NCI-H2107 treated with DMSO at 0.1 percent for 48 hours (cell line): ENCODE measurements at regions not wholly inside any gene's neighbourhood (a gene's known extent, or its start where the extent isn't known, plus 50 kb on each side); places are given as distances from the start of the nearest gene placed in this dataset.
"Not testable (repeated sequence)": the region's sequence is repeated elsewhere in the genome, so short reads cannot be mapped to it uniquely, and the experiment has no call there.

Source experiments
- DNase-seq: peaks from one replicate; lab custom pipeline; 2025; ENCODE audit not compliant: unreplicated experiment; lab: John Stamatoyannopoulos, UW

DNA sequence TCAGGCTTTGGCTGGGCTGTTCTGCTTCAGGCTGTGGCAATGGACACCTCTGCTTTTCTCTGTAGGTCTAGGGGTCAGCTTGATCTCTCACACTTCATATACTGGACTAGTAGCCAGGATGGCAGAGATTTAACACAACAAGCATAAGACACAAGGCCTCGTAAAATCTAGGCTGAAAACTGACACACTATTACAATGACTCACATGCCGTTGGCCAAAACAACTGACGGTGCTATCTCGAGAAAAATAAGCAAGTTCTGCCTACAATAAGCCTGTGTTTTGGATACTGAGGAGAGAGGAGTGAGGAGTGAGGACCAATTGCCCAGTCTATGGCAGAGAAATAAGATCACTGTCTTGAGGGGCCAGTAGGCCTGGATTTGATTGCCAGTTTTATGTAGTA is 840.7 kb upstream of the ADAMTS5 start:
- no peak for DNase-seq

GRCh38 chr21:27806281-27806680 is 839.4 kb upstream of the ADAMTS5 start:
- no peak for DNase-seq

GRCh38 chr21:27805696-27806095 is 838.8 kb upstream of the ADAMTS5 start:
- DNase-seq, result no peak

DNA sequence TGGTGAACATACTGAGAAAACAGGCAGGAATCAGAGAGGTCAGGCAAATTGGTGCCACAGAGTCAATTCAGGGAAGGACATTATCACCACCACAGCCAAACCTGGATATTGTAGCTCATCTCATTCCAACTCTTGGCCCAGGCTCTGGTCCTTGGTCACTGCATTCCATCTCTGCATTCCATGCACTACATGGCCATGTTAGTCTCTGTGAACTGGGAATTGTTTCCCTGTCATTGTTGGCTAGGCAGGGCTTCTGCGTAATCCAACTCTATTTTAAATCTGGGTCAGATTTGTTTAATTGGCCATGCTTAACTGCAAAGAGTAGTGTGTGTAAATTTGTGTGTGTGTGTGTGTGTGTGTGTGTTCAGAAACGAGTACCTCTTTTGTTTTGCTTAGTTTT is 837.6 kb upstream of the ADAMTS5 start:
- no peak for DNase-seq

GRCh38 chr21:27803571-27803970 is 836.7 kb upstream of the ADAMTS5 start:
- DNase-seq, result no peak

- no peak for DNase-seq
Measured at GRCh38 chr21:27802816-27803475, 836.1 kb upstream of the ADAMTS5 start.

DNA sequence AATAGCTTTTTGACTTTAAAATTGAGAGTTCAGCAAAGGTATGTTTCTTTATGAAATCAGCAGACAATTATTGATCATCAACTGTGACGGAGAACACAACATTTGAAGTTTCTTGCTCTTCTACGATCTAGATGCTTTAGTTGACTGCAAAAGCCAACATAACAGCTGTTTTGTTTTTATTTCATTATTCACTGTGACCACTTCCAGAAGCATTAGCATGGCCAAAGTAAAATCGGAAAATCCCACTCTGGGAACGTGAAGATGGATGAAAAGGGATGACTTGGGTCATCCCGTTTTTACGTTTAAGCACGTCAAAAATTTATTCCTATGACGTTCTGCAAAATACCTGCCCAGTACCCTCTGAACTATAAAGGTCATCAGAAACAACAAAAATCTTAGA is 833.0 kb upstream of the ADAMTS5 start:
- no peak for DNase-seq

DNA sequence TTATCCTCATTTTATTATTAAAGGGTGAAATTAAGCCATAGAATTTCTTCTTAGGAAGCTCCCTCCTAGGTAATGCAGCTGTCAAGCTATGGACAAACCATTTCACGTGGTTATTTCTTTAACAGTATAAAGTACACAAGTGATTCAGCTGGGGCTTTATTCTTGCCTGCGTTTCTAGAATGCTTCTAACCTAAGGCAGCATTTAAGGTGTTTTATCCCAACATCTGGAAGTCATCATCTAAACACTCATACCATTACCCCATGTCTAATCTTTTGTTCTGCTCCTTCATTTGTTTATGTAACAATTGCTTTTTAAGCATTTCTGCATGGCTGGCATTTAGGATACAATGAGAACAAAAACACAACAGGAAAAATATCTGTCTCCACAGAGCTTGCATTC is 829.2 kb upstream of the ADAMTS5 start:
- DNase-seq, result no peak

- no peak for DNase-seq
Measured at GRCh38 chr21:27795418-27795817, 828.5 kb upstream of the ADAMTS5 start.

DNA sequence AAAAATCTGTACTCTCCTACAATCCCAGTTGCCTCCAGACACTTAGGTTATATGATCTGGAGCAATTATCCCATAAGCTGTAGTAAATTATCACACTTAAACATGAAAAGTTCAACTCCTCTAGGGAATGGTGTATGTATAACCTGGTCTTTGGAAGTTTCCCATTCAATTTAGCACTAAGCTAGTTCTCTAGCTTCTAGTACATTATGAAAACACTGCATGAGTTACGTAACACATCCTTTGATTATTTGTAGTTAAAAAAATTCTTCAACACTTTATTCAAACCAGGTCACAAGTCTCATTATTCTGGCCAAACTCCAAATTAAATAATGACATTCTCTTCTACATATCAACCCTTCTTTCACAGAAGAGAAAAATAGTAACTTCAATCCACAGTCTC is 827.0 kb upstream of the ADAMTS5 start:
- DNase-seq, result no peak

DNA sequence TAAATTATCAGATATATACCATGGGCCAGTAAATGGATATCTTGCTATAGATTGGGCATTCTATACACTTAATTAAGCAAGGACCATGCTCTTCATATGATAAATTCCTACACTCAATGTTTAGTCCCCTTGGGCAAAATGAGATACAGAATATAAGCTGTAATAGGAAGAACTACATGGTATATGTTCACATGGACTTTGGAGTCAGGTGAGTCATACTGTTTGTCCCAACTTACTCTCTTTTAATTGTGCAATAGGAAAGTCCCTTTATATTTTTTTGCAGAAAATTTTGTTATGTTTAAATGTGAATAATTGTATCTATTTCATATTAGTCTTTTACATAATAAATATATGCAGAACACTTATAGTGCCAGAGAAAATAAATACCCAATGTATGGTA is 820.2 kb upstream of the ADAMTS5 start:
- no peak for DNase-seq

DNA sequence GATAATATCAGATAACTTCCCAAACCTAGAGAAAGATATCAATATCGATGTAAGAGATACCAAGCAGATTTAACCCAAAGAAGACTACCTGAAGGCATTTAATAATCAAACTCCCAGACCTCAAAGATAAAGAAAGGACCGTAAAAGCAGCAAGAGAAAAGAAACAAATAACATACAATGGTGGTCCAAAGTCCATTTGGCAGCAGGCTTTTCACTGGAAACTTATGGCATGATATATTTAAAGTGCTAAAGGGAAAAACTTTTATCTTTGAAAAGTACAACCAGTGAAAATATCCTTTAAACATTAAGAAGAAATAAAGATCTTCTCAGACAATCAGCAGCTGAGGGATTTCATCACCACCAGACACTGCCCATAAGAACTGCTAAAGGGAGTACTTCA is 812.7 kb upstream of the ADAMTS5 start:
- no peak for DNase-seq

DNA sequence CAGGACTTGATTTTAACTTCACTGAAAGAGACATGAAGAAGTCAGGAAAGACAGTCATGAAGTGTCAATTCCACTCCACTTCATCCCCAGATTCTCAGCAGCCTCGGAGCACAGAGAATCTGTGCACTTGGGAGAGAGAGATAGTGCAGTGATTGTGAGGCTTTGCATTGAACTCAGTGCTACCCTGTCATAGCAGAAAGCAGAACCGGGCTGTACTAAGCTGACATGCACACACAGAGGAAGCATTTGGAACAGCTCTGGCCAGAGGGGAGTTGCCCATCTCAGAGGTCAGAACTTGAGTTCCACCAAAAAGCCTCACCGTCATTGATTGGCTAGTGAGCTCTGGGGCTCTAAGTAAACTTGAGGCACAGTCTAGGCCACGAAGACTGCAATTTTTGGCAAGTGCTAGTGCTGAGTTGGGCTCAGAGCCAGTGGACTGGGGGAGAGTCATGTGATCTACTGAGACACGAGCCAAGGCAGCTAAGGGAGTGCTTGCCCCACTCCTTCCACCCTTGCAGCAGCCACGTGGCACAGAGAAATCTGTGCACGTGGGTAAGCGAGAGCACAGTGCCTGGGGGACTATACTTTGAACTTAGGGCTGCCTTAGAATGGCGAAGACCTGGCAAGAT is 810.2 kb upstream of the ADAMTS5 start:
- no peak for DNase-seq

DNA sequence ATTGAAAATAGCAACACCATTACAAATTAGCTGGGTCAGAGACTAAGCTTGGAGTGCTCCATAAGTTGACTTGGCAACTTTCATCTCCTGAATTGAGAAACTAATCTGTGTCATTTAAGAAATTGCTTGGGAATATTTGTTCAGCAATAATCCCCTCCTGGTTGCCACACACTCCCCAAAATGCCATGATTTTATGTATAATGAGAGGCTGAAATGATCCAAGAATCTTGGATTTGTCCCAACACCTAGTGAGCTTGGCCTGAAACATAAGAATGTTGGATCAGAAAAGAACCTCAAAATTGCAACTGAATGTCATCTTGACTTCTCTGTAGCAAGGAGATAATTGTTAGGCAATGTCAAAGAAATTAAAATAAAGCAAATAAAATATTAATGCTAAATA is 805.9 kb upstream of the ADAMTS5 start:
- no peak for DNase-seq

DNA sequence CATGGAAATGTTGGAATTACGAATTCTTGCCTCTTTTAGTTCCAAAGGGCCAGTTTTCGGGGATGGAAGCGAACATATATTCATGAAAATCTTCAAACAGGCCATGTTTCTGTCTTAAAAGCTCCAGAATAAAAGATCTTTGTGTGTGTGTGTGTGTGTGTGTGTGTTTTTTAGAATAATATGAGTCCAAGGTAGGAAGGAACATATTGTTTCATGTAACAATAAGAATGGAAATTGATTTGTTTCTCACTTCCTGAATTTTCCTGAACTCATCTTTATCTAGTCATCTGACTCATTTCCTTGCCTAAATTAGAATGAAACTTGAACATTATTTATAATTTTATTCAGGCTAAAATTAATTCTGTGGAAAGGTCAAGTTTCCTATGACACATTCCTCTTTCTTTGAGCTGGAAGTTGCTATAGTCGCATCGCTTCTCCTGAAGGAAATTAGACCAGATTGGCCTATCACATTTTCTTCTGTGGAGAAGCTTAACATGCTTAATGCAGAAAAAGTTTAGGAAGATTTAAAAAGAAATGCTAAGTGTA is 805.1 kb upstream of the ADAMTS5 start:
- no peak for DNase-seq

DNA sequence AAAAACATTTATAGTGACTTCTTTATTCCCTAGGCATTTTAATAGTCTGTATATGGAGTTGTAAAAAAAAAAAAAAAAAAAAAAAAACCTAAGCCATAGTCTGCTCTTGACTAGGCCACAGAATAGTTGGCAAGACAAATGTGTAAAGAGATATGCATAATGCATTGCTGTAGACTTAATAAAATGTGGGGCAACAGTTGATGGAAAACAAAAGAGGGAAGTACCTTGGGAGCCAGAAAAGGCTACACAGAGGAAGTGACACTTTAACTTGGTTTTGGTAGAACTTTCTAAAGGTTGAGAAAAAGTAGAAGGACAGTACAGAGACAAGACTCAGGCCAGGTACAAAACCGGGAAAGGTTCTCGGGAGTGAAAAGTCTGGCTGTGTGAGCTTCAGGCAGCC is 802.9 kb upstream of the ADAMTS5 start:
- no peak for DNase-seq

GRCh38 chr21:27768046-27768637 is 801.3 kb upstream of the ADAMTS5 start:
- DNase-seq, result not testable (repeated sequence)

DNA sequence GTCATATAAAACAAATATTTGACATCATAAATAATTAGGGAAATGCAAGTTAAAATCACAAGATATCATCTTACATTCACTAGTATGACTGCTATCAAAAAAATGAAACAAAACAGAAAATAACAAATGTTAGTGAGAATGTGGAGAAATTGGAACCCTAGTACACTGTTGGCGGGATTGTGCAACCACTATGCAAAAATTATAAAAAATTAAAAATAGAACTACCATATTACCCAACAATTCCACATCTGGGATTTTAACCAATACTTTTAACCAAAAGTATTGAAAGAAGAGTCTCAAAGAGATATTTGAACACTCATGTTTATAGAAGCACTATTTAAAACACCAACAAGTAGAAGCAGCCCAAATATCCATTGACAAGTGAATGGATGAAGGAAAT is 797.2 kb upstream of the ADAMTS5 start:
- DNase-seq, result no peak

DNA sequence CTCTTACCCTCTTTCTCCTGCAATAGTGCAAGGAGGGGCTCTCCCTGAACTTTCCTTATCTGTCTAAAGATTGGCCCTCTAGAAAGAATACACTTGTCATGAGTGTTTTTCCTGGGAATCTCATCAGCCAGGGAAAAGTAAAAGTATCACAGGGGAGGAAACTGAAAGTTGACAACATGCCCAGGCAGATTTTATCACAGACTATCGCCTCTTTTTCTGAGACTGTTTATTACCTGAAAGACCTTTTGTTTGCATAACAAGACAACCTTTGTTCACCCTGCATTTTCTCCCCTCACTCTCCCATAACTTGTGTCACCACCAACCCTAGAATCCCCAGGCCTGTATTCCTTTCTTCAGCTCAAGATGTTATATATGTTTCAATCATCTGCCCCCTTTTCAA is 794.7 kb upstream of the ADAMTS5 start:
- no peak for DNase-seq

DNA sequence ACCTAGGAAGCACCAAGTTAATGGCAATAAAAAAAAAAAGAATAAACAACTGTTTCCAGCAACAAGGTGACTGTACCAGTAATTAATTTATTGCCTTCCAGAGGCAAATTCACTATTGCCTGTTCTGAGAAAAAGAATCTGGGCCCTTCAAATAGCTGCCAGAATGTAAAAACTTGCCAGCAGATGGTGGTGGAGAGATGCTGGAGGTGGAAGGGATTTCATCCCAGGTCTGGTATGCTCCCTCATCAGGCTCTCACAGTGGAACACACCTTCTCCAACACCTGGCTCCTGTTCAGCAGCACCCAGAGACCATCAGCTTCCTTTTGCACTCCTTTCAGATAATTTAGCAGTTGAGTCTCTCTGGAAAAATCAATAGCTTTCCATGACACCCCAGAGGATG is 792.9 kb upstream of the ADAMTS5 start:
- DNase-seq, result no peak

DNA sequence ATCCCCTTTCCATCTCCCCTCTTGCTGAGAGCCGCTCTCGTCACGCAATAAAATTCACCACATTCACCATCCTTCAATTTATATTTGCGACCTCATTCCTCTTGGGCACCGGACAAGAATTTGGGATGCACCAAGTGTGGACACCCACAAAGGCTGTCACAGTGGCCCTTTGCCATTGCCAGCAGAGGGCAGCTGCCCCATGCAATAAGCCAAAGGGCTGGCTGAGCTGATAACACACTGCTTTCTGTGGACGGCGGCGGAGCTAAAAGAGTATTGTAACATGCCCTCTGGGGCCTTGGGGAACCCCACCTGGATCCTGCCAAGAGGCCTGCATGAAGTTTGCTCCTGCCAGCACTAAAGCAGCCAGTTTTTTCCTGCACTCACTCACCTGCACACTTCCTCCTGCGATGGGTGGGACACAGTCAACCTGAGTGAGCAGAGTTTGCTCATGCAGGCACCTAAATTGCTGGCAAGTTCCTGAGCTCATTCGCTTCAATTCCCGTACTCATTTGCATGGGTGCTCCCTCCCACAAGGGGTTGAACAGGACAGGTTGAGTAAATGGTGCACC is 792.3 kb upstream of the ADAMTS5 start:
- no peak for DNase-seq

DNA sequence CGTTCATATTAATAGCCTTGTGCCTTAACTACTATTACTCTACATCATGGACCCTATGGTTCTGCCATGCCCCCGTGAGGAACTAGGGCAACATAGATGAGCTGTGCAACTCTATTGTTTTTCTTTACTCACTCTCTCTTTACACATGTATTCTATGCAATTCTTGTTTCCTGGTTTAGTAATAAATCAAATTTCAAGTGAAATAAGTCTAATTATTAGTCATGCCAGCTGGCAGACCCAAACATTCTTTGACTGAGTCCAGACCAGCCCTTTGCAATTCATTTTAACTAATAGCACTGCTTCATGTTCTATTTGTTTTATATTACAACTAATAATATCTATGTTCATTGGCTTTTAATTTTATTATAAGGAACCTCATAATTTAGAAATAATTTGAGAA is 789.3 kb upstream of the ADAMTS5 start:
- DNase-seq, result no peak
